Kidney (tissue), 13 donors: ENCODE measurements at regions not wholly inside any gene's neighbourhood (a gene's known extent, or its start where the extent isn't known, plus 50 kb on each side); places are given as distances from the start of the nearest gene placed in this dataset.

Source experiments
- DNase-seq, 5 donors: peaks; one replicate each; pipeline ENCODE4 v3.0.0-alpha.2; 2013 to 2020
- FAIRE-seq: peaks from 2 replicates; lab custom pipeline; 2012; peaks lifted over from hg19 to GRCh38; lab: Jason Lieb, UNC
- H3K27ac ChIP-seq, 2 donors: one replicate each; pipeline ENCODE4 v1.7.0; 2013; ENCODE audit warnings: low read depth in 2 of 2, low read length in 2 of 2, inconsistent platforms in 1 of 2
- H3K27me3 ChIP-seq: one replicate; pipeline ENCODE4 v1.7.1; 2013; ENCODE audit warnings: low read length, inconsistent platforms; ENCODE audit not compliant: control insufficient read depth, insufficient read depth
- H3K36me3 ChIP-seq, 3 donors: one replicate each; pipeline versions ENCODE4 v1.7.0 to v1.7.1; 2013; ENCODE audit warnings: low read length in 3 of 3, control low read depth in 1 of 3, inconsistent platforms in 1 of 3; ENCODE audit not compliant: insufficient read depth in 3 of 3, control insufficient read depth in 2 of 3
- H3K4me1 ChIP-seq, 3 donors: one replicate each; pipeline versions ENCODE4 v1.7.0 to v1.7.1; 2013; ENCODE audit warnings: low read length in 3 of 3, inconsistent platforms in 1 of 3, low read depth in 1 of 3; ENCODE audit not compliant: control insufficient read depth in 2 of 3, insufficient read depth in 2 of 3
- H3K4me3 ChIP-seq, 3 donors: one replicate each; pipeline versions ENCODE4 v1.7.0 to v1.8.1; 2013; ENCODE audit warnings: low read length in 3 of 3, control low read depth in 1 of 3, inconsistent platforms in 1 of 3
- H3K9ac ChIP-seq, 3 donors: one replicate each; pipeline versions ENCODE4 v1.7.0 to v1.7.1; 2013; ENCODE audit warnings: low read length in 3 of 3, control low read depth in 1 of 3, inconsistent platforms in 1 of 3
- H3K9me3 ChIP-seq, 3 donors: one replicate each; pipeline versions ENCODE4 v1.7.0 to v1.7.1; 2013; ENCODE audit warnings: low read length in 3 of 3, control low read depth in 1 of 3, inconsistent platforms in 1 of 3; ENCODE audit not compliant: control insufficient read depth in 2 of 3, insufficient read depth in 1 of 3
- CTCF ChIP-seq: IDR thresholded peaks from 3 replicates; pipeline ENCODE4 v1.5.1; 2012; ENCODE audit warnings: mild to moderate bottlenecking, moderate library complexity, borderline replicate concordance; ENCODE audit not compliant: insufficient read depth; ENCODE audit errors: extremely low read depth
- intact Hi-C: fragments of 100-400 bp; cut with DNase I; formaldehyde crosslinking; loops from one replicate; pipeline ENCODE4 v1.11.1; 2022
- donor health status: control.
- donor health status: control.
- donor health status: control.
- donor health status: control.
- donor health status: control.
- donor health status: DM: yes; HTN: yes; CAD: no.
- donor health status: Normal renal cell carcinoma (clear cell type).

GRCh38 chr13:108551674-108552073, 77.7 kb upstream of the MYO16 start:
- Histone ChIP-seq H3K36me3 (no peaks in the 10 kb centered on the region), H3K27ac (no peak overlapping the region), H3K9ac (no peak overlapping the region), H3K9me3 (no peaks in the 10 kb centered on the region), H3K4me1 (no peaks in the 10 kb centered on the region), H3K4me3 (no peak overlapping the region), H3K27me3 (no peaks in the 10 kb centered on the region)
- intact Hi-C loops, result no loop called here
- no peak for FAIRE-seq
- DNase-seq, result no peak
- no peak for TF ChIP-seq CTCF

- H3K27me3 ChIP-seq, result no peaks in the 10 kb centered on the region
- no peak for FAIRE-seq
- no peak for DNase-seq
- H3K9me3 ChIP-seq, result no peaks in the 10 kb centered on the region
- H3K27ac ChIP-seq, result no peak overlapping the region
- H3K4me1 ChIP-seq, result no peaks in the 10 kb centered on the region
- TF ChIP-seq CTCF, result no peak
- H3K9ac ChIP-seq, result no peak overlapping the region
- H3K4me3 ChIP-seq, result no peak overlapping the region
- intact Hi-C loops, result no loop called here
- no peaks in the 10 kb centered on the region for H3K36me3 ChIP-seq
Observed at GRCh38 chr13:108558489-108558888, 70.9 kb upstream of the MYO16 start.

DNA sequence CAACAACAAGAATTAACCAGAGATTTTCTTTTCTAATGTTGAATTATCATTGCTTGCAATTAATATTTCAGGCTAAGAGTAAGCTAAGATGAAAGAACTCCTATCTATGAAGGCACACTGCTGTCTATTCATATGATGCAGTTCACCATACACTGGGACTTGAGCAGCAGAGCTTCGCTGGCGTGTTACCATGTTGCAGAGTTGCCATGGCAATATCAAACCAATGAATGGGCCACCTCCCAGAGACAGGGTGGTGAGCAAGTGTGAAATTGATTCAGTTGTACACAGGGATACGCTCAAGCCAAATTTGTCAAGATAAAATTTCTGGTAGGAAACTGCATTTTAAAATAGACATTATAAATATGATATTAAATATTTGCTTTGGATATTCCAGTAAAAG, 69.3 kb upstream of the MYO16 start:
- FAIRE-seq, result no peak
- no peaks in the 10 kb centered on the region for H3K27me3 ChIP-seq
- no peak overlapping the region for H3K9ac ChIP-seq
- no peaks in the 10 kb centered on the region for H3K9me3 ChIP-seq
- no peaks in the 10 kb centered on the region for H3K36me3 ChIP-seq
- no peak overlapping the region for H3K4me3 ChIP-seq
- H3K27ac ChIP-seq, result no peak overlapping the region
- DNase-seq, result no peak
- H3K4me1 ChIP-seq, result no peaks in the 10 kb centered on the region
- TF ChIP-seq CTCF, result no peak
- intact Hi-C loops, result no loop called here

DNA sequence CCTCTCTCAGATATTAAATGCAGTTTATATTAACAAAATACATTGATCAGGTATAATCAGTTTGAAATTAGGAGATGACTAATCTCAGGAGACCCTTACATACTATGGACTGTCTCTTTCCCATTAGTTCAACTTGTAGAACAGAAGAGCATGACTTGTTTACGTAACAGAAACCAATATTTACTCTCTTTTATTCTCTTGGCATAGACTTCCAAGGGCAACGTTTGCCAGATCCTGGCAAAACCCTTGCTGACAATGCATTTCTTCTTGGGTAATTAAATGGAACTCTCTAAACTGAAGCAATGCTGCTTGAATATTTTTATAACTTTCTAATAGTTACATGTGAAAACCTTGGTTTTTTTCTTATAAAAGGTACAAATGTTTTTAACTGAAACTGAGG, 68.3 kb upstream of the MYO16 start:
- intact Hi-C loops, result no loop called here
- H3K27ac ChIP-seq, result no peak overlapping the region
- no peak overlapping the region for H3K9ac ChIP-seq
- FAIRE-seq (no peak), DNase-seq (no peak)
- no peaks in the 10 kb centered on the region for H3K36me3 ChIP-seq
- no peaks in the 10 kb centered on the region for H3K27me3 ChIP-seq
- no peak overlapping the region for H3K4me3 ChIP-seq
- no peaks in the 10 kb centered on the region for H3K4me1 ChIP-seq
- no peak for TF ChIP-seq CTCF
- H3K9me3 ChIP-seq, result no peaks in the 10 kb centered on the region
